H9 (cell line): ENCODE measurements at regions not wholly inside any gene's neighbourhood (a gene's known extent, or its start where the extent isn't known, plus 50 kb on each side); places are given as distances from the start of the nearest gene placed in this dataset.

Source experiments
- DNase-seq: peaks from one replicate; pipeline ENCODE4 v3.0.0-alpha.2; 2017
- H2AFZ ChIP-seq: one replicate; pipeline ENCODE4 v1.6.1; 2013; ENCODE audit warnings: mild to moderate bottlenecking, low read length, control low read depth, moderate library complexity
- H2AK5ac ChIP-seq: 2 replicates; pipeline ENCODE4 v1.6.1; 2013; ENCODE audit warnings: low read length, control low read depth, mixed read lengths; ENCODE audit not compliant: insufficient read length
- H2BK120ac ChIP-seq: one replicate; pipeline ENCODE4 v1.6.1; 2013; ENCODE audit warnings: low read depth, mild to moderate bottlenecking, low read length, control low read depth, inconsistent platforms; ENCODE audit not compliant: poor library complexity, severe bottlenecking
- H2BK12ac ChIP-seq: 2 replicates; pipeline ENCODE4 v1.6.1; 2013; ENCODE audit warnings: low read length, control low read depth, mixed read lengths, low read depth; ENCODE audit not compliant: insufficient read length
- H2BK15ac ChIP-seq: 2 replicates; pipeline ENCODE4 v1.6.1; 2013; ENCODE audit warnings: low read depth, low read length, control low read depth
- H2BK20ac ChIP-seq: one replicate; pipeline ENCODE4 v1.6.1; 2013; ENCODE audit warnings: low read depth, mild to moderate bottlenecking, low read length, control low read depth, inconsistent platforms; ENCODE audit not compliant: poor library complexity, severe bottlenecking
- H2BK5ac ChIP-seq: 2 replicates; pipeline ENCODE4 v1.6.1; 2013; ENCODE audit warnings: low read length, control low read depth, mixed read lengths; ENCODE audit not compliant: insufficient read length
- H3K14ac ChIP-seq: 2 replicates; pipeline ENCODE4 v1.6.1; 2013; ENCODE audit warnings: low read length, control low read depth; ENCODE audit not compliant: insufficient read depth
- H3K18ac ChIP-seq: 2 replicates; pipeline ENCODE4 v1.6.1; 2013; ENCODE audit warnings: low read depth, mild to moderate bottlenecking, mixed read lengths, low read length, control low read depth; ENCODE audit not compliant: insufficient read length
- H3K23ac ChIP-seq: 2 replicates; pipeline ENCODE4 v1.6.1; 2013; ENCODE audit warnings: low read length, control low read depth, mixed read lengths, low read depth; ENCODE audit not compliant: insufficient read length
- H3K23me2 ChIP-seq: 2 replicates; pipeline ENCODE4 v1.6.1; 2013; ENCODE audit warnings: low read depth, mild to moderate bottlenecking, mixed read lengths, low read length, control low read depth; ENCODE audit not compliant: insufficient read length, poor library complexity, severe bottlenecking
- H3K27ac ChIP-seq: 2 replicates; pipeline ENCODE4 v1.5.1; 2013; ENCODE audit warnings: low read length, control low read depth, mixed read lengths, low read depth; ENCODE audit not compliant: insufficient read length
- H3K27me3 ChIP-seq: 2 replicates; pipeline ENCODE4 v1.6.1; 2013; ENCODE audit warnings: low read length, control low read depth, inconsistent platforms; ENCODE audit not compliant: insufficient read depth
- H3K4ac ChIP-seq: 2 replicates; pipeline ENCODE4 v1.6.1; 2013; ENCODE audit warnings: low read depth, mild to moderate bottlenecking, control low read depth, inconsistent platforms, low read length, moderate library complexity
- H3K4me1 ChIP-seq: 2 replicates; pipeline ENCODE4 v1.6.1; 2013; ENCODE audit warnings: low read length, control low read depth, inconsistent platforms; ENCODE audit not compliant: insufficient read depth
- H3K4me2 ChIP-seq: 2 replicates; pipeline ENCODE4 v1.6.1; 2013; ENCODE audit warnings: low read length, control low read depth, mixed read lengths; ENCODE audit not compliant: insufficient read length, insufficient read depth
- H3K56ac ChIP-seq: 2 replicates; pipeline ENCODE4 v1.6.1; 2013; ENCODE audit warnings: low read depth, mild to moderate bottlenecking, mixed read lengths, low read length, control low read depth; ENCODE audit not compliant: insufficient read length
- H3K79me1 ChIP-seq: 2 replicates; pipeline ENCODE4 v1.6.1; 2013; ENCODE audit warnings: low read depth, mild to moderate bottlenecking, moderate library complexity, low read length, control low read depth, inconsistent platforms; ENCODE audit not compliant: insufficient read depth, poor library complexity, severe bottlenecking
- H3K79me2 ChIP-seq: 2 replicates; pipeline ENCODE4 v1.6.1; 2013; ENCODE audit warnings: low read length, control low read depth, inconsistent platforms; ENCODE audit not compliant: insufficient read depth
- H3K9ac ChIP-seq: 2 replicates; pipeline ENCODE4 v1.6.1; 2013; ENCODE audit warnings: low read length, control low read depth, mixed read lengths; ENCODE audit not compliant: insufficient read length; ENCODE audit errors: extremely low read depth
- H3K9me3 ChIP-seq: one replicate; pipeline ENCODE4 v1.6.1; 2013; ENCODE audit warnings: low read depth, low read length, inconsistent platforms; ENCODE audit not compliant: control insufficient read depth
- H3T11ph ChIP-seq: one replicate; pipeline ENCODE4 v1.6.1; 2013; ENCODE audit warnings: mild to moderate bottlenecking, low read length, control low read depth, inconsistent platforms
- H4K20me1 ChIP-seq: one replicate; pipeline ENCODE4 v1.6.1; 2013; ENCODE audit not compliant: control insufficient read depth, insufficient read length, insufficient read depth
- H4K5ac ChIP-seq: 2 replicates; pipeline ENCODE4 v1.6.1; 2013; ENCODE audit warnings: low read depth, mild to moderate bottlenecking, mixed read lengths, low read length, control low read depth; ENCODE audit not compliant: insufficient read length
- H4K8ac ChIP-seq: replicated peaks from 2 replicates; pipeline ENCODE4 v1.6.1; 2013; ENCODE audit warnings: low read length, control low read depth, mixed read lengths, low read depth; ENCODE audit not compliant: insufficient read length
- H4K91ac ChIP-seq: 2 replicates; pipeline ENCODE4 v1.6.1; 2013; ENCODE audit warnings: low read depth, mild to moderate bottlenecking, moderate library complexity, mixed read lengths, low read length, control low read depth; ENCODE audit not compliant: insufficient read length
- H3K27ac Mint-ChIP-seq, 3 experiments: 2 replicates in 2 of 3; 3 replicates in 1 of 3; pipeline ENCODE4 v1.8.0; 2020 to 2021; ENCODE audit warnings: mixed read lengths in 3 of 3, mild to moderate bottlenecking in 1 of 3, moderate library complexity in 1 of 3
- H3K27me3 Mint-ChIP-seq: 2 replicates; pipeline ENCODE4 v1.8.0; 2021; ENCODE audit warnings: low read depth, mild to moderate bottlenecking, moderate library complexity, mixed read lengths
- H3K36me3 Mint-ChIP-seq, 3 experiments: 2 replicates in 2 of 3; 3 replicates in 1 of 3; pipeline ENCODE4 v1.8.0; 2020 to 2021; ENCODE audit warnings: low read depth in 3 of 3, mixed read lengths in 3 of 3; ENCODE audit not compliant: insufficient read depth in 1 of 3
- H3K4me1 Mint-ChIP-seq, 2 experiments: 2 replicates each; pipeline ENCODE4 v1.8.0; 2020; ENCODE audit warnings: mixed read lengths in 2 of 2
- H3K4me3 Mint-ChIP-seq, 2 experiments: 2 replicates in 1 of 2; 3 replicates in 1 of 2; pipeline ENCODE4 v1.8.0; 2020 to 2021; ENCODE audit warnings: mild to moderate bottlenecking in 2 of 2, mixed read lengths in 2 of 2, moderate library complexity in 1 of 2
- H3K9me3 Mint-ChIP-seq, 2 experiments: 2 replicates in 1 of 2; 3 replicates in 1 of 2; pipeline ENCODE4 v1.8.0; 2020; ENCODE audit warnings: mild to moderate bottlenecking in 2 of 2, mixed read lengths in 2 of 2, moderate library complexity in 1 of 2
- WGBS: extraction: QIAGEN DNeasy Blood & Tissue Kit; methylation state at CpG from one replicate; pipeline ENCODE4 v1.1.7; 2013; ENCODE audit warnings: missing lambda C conversion rate, low lambda C conversion rate, mixed read lengths; ENCODE audit not compliant: insufficient read length; ENCODE audit errors: extremely low coverage; 5-methylcytosine and 5-hydroxymethylcytosine counted together
- TF ChIP-seq, protein P1 (sequence below): fragments of 200-600 bp; sonication (generic); conservative IDR thresholded peaks from 3 replicates; pipeline ENCODE4 v1.8.0; 2021; ENCODE audit warnings: antibody characterized with exemption, mild to moderate bottlenecking

GRCh38 chr15:98503970-98504369 is 144.4 kb upstream of the IGF1R start:
- no peak overlapping the region for H4K91ac ChIP-seq
- no peak overlapping the region for H3K4me3 Mint-ChIP-seq
- no peak overlapping the region for H3K27ac Mint-ChIP-seq
- peaks cover 16% of the 10 kb centered on the region for H3K27me3 Mint-ChIP-seq
- H3K18ac ChIP-seq: no peak overlapping the region
- no peak overlapping the region for H2BK15ac ChIP-seq
- no peaks in the 10 kb centered on the region for H3K27me3 ChIP-seq
- H3K23me2 ChIP-seq: no peaks in the 10 kb centered on the region
- no peak overlapping the region for H3K9ac ChIP-seq
- no peak overlapping the region for H2AK5ac ChIP-seq
- H2BK120ac ChIP-seq: no peak overlapping the region
- peaks cover 5 to 7% of the 10 kb centered on the region in 2 experiments; a peak in 3 of 4 replicates for H3K4me1 Mint-ChIP-seq
- no peak overlapping the region for H3K56ac ChIP-seq
- H4K20me1 ChIP-seq: no peaks in the 10 kb centered on the region
- H2BK5ac ChIP-seq: no peak overlapping the region
- WGBS: no CpG with 5 or more reads among the region's 8 CpGs
- no peak overlapping the region for H2BK12ac ChIP-seq
- 0 out of 5 replicates have a peak, but pooled peaks cover 0 to 2% of the 10 kb centered on the region in 2 experiments for H3K9me3 Mint-ChIP-seq
- H3K79me2 ChIP-seq: no peaks in the 10 kb centered on the region
- no peak overlapping the region for H3K14ac ChIP-seq
- no peak overlapping the region for H4K8ac ChIP-seq
- no peak for DNase-seq
- H3K4me2 ChIP-seq: no peak overlapping the region
- H3K23ac ChIP-seq: no peak overlapping the region
- H3K9me3 ChIP-seq: no peaks in the 10 kb centered on the region
- no peak overlapping the region for H4K5ac ChIP-seq
- no peak overlapping the region for H3K27ac ChIP-seq
- H2BK20ac ChIP-seq: no peak overlapping the region
- H3K4me1 ChIP-seq: no peaks in the 10 kb centered on the region
- no peaks in the 10 kb centered on the region for H3K79me1 ChIP-seq
- H3K4ac ChIP-seq: no peak overlapping the region
- H3T11ph ChIP-seq: no peak overlapping the region
- TF ChIP-seq, protein P1, sequence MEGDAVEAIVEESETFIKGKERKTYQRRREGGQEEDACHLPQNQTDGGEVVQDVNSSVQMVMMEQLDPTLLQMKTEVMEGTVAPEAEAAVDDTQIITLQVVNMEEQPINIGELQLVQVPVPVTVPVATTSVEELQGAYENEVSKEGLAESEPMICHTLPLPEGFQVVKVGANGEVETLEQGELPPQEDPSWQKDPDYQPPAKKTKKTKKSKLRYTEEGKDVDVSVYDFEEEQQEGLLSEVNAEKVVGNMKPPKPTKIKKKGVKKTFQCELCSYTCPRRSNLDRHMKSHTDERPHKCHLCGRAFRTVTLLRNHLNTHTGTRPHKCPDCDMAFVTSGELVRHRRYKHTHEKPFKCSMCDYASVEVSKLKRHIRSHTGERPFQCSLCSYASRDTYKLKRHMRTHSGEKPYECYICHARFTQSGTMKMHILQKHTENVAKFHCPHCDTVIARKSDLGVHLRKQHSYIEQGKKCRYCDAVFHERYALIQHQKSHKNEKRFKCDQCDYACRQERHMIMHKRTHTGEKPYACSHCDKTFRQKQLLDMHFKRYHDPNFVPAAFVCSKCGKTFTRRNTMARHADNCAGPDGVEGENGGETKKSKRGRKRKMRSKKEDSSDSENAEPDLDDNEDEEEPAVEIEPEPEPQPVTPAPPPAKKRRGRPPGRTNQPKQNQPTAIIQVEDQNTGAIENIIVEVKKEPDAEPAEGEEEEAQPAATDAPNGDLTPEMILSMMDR: no peak
- no peaks in the 10 kb centered on the region for H3K36me3 Mint-ChIP-seq
- no peak overlapping the region for H2AFZ ChIP-seq
